PC-9 (cell line): ENCODE measurements at regions not wholly inside any gene's neighbourhood (a gene's known extent, or its start where the extent isn't known, plus 50 kb on each side); places are given as distances from the start of the nearest gene placed in this dataset.

Source experiments
- BruUV-seq: library from RNA; stranded (reverse); fragments of 400-500 nt; replicated peaks from 2 replicates; lab custom pipeline; 2021; lab: Mats Ljungman, UMichigan
- CTCF ChIA-PET: fragments of 300-600 bp; sonication (Branson Sonifier 250); formaldehyde crosslinking; loops from one replicate; lab custom pipeline; 2022; ENCODE audit warnings: antibody characterized with exemption; lab: Charles Lee
- POLR2A ChIA-PET: fragments of 300-600 bp; sonication (Branson Sonifier 250); formaldehyde crosslinking; loops from one replicate; lab custom pipeline; 2022; ENCODE audit warnings: antibody characterized with exemption; ENCODE audit not compliant: unreplicated experiment; lab: Charles Lee
- DNase-seq, 2 experiments: peaks; one replicate each; pipeline versions ENCODE4 v3.0.0 to v3.0.0-alpha.2; 2015 to 2022; ENCODE audit warnings: mixed read lengths in 1 of 2
- H2AFZ ChIP-seq: fragments of 200-600 bp; sonication (generic); 2 replicates; pipeline ENCODE4 v1.8.1; 2017; ENCODE audit warnings: antibody characterized with exemption
- H3F3A ChIP-seq: fragments of 200-600 bp; sonication (generic); 2 replicates; pipeline ENCODE4 v1.8.1; 2017; ENCODE audit warnings: antibody characterized with exemption, mild to moderate bottlenecking, low read depth; ENCODE audit not compliant: insufficient read depth
- H3K27ac ChIP-seq: fragments of 200-600 bp; sonication (generic); 2 replicates; pipeline ENCODE4 v1.6.1; 2016; ENCODE audit warnings: mixed run types
- H3K27me3 ChIP-seq: fragments of 200-600 bp; sonication (generic); 2 replicates; pipeline ENCODE4 v1.6.1; 2016; ENCODE audit warnings: low read depth, mixed run types; ENCODE audit not compliant: insufficient read depth
- H3K36me3 ChIP-seq: fragments of 200-600 bp; sonication (generic); 2 replicates; pipeline ENCODE4 v1.6.1; 2016; ENCODE audit warnings: low read depth, mixed run types
- H3K4me1 ChIP-seq: fragments of 200-600 bp; sonication (generic); replicated peaks from 2 replicates; pipeline ENCODE4 v1.6.1; 2016; ENCODE audit warnings: mixed run types; ENCODE audit not compliant: insufficient read depth
- H3K4me2 ChIP-seq: fragments of 200-600 bp; sonication (generic); 2 replicates; pipeline ENCODE4 v1.6.1; 2017; ENCODE audit warnings: mixed run types
- H3K4me3 ChIP-seq: fragments of 200-600 bp; sonication (generic); 2 replicates; pipeline ENCODE4 v1.6.1; 2016; ENCODE audit warnings: mixed run types
- H3K79me2 ChIP-seq: fragments of 200-600 bp; sonication (generic); 2 replicates; pipeline ENCODE4 v1.6.1; 2017; ENCODE audit warnings: low read depth, mixed run types
- H3K9me2 ChIP-seq: fragments of 200-600 bp; sonication (generic); 2 replicates; pipeline ENCODE4 v1.8.1; 2017; ENCODE audit warnings: mild to moderate bottlenecking; ENCODE audit not compliant: insufficient read depth
- H3K9me3 ChIP-seq: fragments of 200-600 bp; sonication (generic); 2 replicates; pipeline ENCODE4 v1.8.1; 2016; ENCODE audit warnings: low read depth; ENCODE audit not compliant: insufficient read depth
- H4K20me1 ChIP-seq: fragments of 200-600 bp; sonication (generic); 2 replicates; pipeline ENCODE4 v1.8.1; 2017; ENCODE audit not compliant: insufficient read depth
- EZH2 ChIP-seq: fragments of 200-600 bp; sonication (generic); IDR thresholded peaks from 2 replicates; pipeline ENCODE4 v1.8.0; 2017; ENCODE audit warnings: antibody characterized with exemption, low read depth
- intact Hi-C: fragments of 100-400 bp; cut with micrococcal nuclease; formaldehyde crosslinking; loops from one replicate; pipeline ENCODE4 v1.10.0; 2022; ENCODE audit not compliant: unreplicated experiment
- TF ChIP-seq, protein P1 (sequence below): fragments of 200-600 bp; sonication (generic); conservative IDR thresholded peaks from 2 replicates; pipeline ENCODE4 v1.6.1; 2017; ENCODE audit warnings: mixed run types, antibody characterized with exemption, mild to moderate bottlenecking, moderate library complexity

DNA sequence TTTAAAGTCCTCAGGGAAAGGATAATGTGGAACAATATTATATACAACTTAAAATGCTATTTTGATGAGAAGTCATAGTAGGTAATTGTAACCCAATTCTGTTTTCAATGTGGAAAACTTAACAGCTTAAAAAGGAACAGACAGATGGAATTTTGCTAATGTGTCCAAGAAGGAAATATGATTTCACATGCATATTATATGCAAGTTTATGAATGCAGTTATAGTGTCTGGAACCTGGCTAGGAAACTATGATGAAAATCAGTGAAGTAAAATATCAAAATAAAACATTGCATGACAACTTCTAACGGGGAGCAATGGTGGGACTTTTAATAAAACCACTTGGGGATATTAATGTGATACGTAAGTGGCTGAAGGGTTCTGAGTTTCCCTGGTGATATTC, 152.6 kb upstream of the HAND2 start:
- no peak for DNase-seq
- ChIA-PET POLR2A (no interaction called here), CTCF (no interaction called here)
- Histone ChIP-seq H2AFZ (no peak overlapping the region), H3K9me3 (no peaks in the 10 kb centered on the region), H3K4me1 (no peaks in the 10 kb centered on the region), H4K20me1 (no peaks in the 10 kb centered on the region), H3K27me3 (no peaks in the 10 kb centered on the region), H3K4me2 (no peak overlapping the region), H3F3A (no peaks in the 10 kb centered on the region), H3K36me3 (no peaks in the 10 kb centered on the region), H3K4me3 (no peak overlapping the region), H3K27ac (no peak overlapping the region), H3K9me2 (no peaks in the 10 kb centered on the region), H3K79me2 (no peaks in the 10 kb centered on the region)
- intact Hi-C loops = no loop called here
- no TSS peak for BruUV-seq
- no peak for TF ChIP-seq EZH2
- TF ChIP-seq, protein P1, sequence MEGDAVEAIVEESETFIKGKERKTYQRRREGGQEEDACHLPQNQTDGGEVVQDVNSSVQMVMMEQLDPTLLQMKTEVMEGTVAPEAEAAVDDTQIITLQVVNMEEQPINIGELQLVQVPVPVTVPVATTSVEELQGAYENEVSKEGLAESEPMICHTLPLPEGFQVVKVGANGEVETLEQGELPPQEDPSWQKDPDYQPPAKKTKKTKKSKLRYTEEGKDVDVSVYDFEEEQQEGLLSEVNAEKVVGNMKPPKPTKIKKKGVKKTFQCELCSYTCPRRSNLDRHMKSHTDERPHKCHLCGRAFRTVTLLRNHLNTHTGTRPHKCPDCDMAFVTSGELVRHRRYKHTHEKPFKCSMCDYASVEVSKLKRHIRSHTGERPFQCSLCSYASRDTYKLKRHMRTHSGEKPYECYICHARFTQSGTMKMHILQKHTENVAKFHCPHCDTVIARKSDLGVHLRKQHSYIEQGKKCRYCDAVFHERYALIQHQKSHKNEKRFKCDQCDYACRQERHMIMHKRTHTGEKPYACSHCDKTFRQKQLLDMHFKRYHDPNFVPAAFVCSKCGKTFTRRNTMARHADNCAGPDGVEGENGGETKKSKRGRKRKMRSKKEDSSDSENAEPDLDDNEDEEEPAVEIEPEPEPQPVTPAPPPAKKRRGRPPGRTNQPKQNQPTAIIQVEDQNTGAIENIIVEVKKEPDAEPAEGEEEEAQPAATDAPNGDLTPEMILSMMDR = no peak

DNA sequence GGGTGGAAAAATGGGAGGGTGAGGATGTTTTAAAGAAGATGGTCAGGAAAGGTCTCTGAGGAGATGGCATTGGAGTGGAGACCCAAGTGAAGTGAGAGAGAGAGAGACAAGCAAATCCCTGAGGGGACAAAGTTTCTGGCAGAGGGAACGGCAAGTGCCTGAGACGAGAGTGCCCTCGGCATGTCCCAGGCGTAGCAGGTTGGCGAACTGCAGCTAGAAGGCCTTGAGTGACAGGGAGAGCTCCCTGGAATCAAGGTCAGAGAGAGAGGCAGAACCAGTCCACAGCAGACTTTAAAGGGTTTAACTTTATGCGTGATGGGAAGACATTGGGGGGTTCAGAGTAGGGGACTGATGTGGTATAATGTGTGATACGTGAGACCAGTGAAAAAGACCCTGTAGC, 150.2 kb upstream of the HAND2 start:
- DNase-seq = no peak
- no TSS peak for BruUV-seq
- H3K79me2 ChIP-seq = no peaks in the 10 kb centered on the region
- H3K27ac ChIP-seq = no peak overlapping the region
- ChIA-PET POLR2A (no interaction called here), CTCF (no interaction called here)
- H3K4me1 ChIP-seq = no peaks in the 10 kb centered on the region
- no peak overlapping the region for H2AFZ ChIP-seq
- H3K27me3 ChIP-seq = no peaks in the 10 kb centered on the region
- H3K9me2 ChIP-seq = no peaks in the 10 kb centered on the region
- H3K36me3 ChIP-seq = no peaks in the 10 kb centered on the region
- TF ChIP-seq, protein P1 = no peak
- no peak for TF ChIP-seq EZH2
- no peak overlapping the region for H3K4me2 ChIP-seq
- intact Hi-C loops = no loop called here
- H3K9me3 ChIP-seq = no peaks in the 10 kb centered on the region
- no peaks in the 10 kb centered on the region for H3F3A ChIP-seq
- no peaks in the 10 kb centered on the region for H4K20me1 ChIP-seq
- H3K4me3 ChIP-seq = no peak overlapping the region

DNA sequence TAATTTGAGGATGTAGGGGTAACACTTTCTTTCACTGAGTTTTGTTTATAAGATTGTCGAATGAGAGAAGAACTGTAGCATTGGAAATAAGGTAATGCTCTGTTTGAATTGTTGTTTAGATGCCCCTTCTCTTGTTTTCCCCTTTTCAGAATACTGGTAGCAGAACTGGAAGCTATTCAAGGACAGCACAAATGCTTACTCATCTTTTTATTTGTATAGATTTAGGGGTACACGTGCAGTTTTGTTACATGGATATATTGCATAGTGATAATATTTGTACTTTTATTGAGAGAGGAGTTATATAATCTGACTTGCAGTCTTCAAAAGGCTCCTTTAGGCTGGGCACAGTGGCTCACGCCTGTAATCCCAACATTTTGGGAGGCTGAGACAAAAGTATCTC, 145.4 kb upstream of the HAND2 start:
- Histone ChIP-seq H3K27ac (no peak overlapping the region), H3F3A (no peaks in the 10 kb centered on the region), H4K20me1 (no peaks in the 10 kb centered on the region), H3K27me3 (no peaks in the 10 kb centered on the region), H3K36me3 (no peaks in the 10 kb centered on the region), H3K4me3 (no peak overlapping the region), H3K9me2 (no peaks in the 10 kb centered on the region), H3K4me2 (no peak overlapping the region), H2AFZ (no peak overlapping the region), H3K9me3 (no peaks in the 10 kb centered on the region), H3K79me2 (no peaks in the 10 kb centered on the region), H3K4me1 (no peaks in the 10 kb centered on the region)
- POLR2A ChIA-PET = no interaction called here
- intact Hi-C loops = no loop called here
- CTCF ChIA-PET = no interaction called here
- no peak for DNase-seq
- BruUV-seq = no TSS peak
- TF ChIP-seq, protein P1 = no peak
- TF ChIP-seq EZH2 = no peak
